ENCODE measurements at regions not wholly inside any gene's neighbourhood (a gene's known extent, or its start where the extent isn't known, plus 50 kb on each side); places are given as distances from the start of the nearest gene placed in this dataset.
A peak's percentile ranks its signal among the peaks of the same experiment; 100 is the strongest.
"Not testable (repeated sequence)": the region's sequence is repeated elsewhere in the genome, so short reads cannot be mapped to it uniquely, and the experiment has no call there.

DNA sequence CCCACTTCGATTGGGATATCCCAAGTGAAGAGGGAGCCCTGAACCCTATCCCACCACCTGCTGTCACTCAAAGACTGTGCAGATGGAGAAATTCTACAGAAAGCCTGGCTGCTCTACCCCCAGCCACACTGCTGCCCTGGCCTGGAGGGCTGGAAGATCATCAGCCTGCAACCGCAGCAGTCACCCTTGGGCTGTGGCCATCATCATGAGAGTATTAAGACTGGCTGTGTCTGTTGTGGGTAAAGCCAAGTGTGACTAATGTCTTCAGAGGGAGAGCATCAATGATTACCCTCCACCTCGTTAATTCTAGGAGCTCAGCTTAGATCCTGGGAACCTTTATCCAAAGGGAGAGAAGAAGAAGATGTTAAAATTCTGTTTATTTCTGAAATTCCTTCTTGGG, 221.5 kb downstream of the TFCP2L1 start:
- DNase-seq = no peak

- no peak for DNase-seq
These were observed 220.8 kb downstream of the TFCP2L1 start for GRCh38 chr2:121064186-121064585.

- DNase-seq = no peak
These were observed 219.8 kb downstream of the TFCP2L1 start for GRCh38 chr2:121065239-121065638.

DNA sequence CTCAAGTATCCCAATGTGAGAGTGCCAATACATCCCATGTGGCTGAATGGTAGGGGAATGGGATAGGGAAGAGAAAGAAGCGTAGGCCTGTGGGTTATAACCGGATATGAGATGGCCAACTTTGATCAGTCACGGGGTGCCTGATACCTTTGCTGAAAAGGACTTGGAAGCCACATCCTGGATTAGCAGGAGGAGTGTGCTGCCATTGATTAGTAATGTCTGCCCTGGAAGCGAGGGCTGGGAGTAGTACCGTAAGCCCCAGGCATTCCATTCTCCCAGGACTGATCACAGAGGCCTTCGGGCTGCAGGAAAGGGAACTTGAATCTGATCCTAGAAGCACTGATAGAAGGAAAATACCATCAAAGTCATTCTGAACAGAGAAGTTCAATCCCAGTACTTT, 218.5 kb downstream of the TFCP2L1 start:
- no peak for DNase-seq

DNA sequence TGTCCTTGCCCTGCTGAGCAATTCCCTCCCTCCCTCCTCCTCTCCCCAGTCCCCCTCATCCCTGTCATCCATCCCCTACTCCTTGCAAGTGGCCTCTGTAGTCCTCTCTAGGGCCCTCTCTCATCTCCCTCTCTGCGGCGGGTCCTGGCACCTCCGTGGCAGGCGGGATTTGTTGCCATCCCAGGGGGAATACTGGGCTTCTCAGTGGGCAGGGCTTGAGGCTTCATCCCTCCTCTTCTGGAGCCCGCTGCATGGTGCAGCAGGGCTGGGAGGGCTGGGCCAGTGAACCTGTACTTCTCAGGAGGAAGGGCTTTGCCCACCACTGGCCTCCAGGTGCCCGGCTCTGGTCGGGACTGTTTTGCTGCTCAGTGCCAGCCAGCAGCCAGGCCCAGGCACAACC, 216.2 kb downstream of the TFCP2L1 start:
- no peak for DNase-seq

- DNase-seq = no peak
These were observed 215.5 kb downstream of the TFCP2L1 start for GRCh38 chr2:121069434-121069969.

GRCh38 chr2:121070061-121070460, 214.9 kb downstream of the TFCP2L1 start:
- DNase-seq = not testable (repeated sequence)

- peak; percentile 69 for DNase-seq
These were observed 213.9 kb downstream of the TFCP2L1 start for GRCh38 chr2:121071034-121071504.

GRCh38 chr2:121072784-121073183, 212.2 kb downstream of the TFCP2L1 start:
- DNase-seq = no peak

DNA sequence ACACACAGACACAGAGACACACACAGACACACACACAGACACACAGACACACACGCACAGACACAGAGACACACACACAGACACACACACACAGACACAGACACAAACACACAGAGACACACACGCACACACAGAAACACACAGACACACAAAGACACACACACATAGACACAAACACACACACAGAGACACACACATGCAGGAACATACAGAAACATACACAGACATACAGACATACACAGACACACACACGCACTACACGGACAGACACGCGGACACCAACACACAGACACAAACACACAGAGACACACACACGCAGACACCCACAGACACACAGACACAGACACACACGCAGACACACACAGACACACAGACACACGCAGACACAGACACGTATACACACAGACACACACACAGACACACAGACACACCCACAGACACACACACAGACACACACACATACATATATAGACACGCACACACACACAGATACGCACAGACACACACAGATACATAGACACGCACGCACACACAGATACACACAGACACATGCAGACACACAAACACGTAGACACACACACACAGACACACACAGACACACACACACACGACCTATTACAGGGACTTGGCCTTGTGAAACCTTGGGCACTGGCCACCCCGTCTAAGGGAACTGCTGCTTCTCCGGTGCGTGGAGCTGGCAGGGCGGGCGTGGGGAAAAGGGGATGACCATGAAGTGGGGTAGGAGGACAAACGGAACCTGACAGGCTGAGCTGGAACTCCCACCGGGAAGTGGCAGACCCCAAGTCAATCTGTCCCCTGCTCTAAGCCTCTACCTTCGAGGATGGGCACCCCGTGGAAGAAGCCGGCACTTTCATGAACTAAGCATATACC, 211.4 kb downstream of the TFCP2L1 start:
- DNase-seq = no peak

DNA sequence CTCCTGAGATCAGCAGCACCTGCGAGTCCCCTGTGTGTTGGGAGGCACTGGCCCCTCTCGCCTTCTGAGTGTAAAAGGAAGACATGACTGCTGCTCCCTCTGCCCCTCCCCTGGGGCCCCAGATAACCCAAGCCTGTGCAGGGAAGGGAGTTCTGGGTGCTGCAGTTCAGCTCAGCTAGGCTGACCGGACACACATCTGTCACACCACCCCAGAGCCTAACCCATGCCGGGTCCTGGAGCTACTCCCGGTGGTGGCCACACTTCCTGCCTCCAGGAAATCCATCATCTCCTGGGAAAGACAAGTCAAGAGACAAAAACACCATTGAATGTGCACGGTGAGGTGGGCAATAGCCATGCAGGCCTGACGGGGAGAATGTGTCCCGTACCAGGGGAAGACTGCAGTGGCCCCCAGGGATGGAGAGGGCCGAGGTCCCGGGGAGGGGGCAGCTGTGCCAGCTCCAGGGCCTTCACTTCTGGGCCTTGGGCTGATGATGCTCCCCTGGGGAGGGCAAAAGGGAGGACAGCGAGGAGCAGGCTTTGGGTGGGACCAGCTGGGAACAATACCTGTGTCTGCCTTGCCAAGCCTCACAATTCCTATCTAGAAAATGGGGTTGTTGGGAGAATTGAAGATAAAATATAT, 210.6 kb downstream of the TFCP2L1 start:
- DNase-seq = peak; percentile 11

DNA sequence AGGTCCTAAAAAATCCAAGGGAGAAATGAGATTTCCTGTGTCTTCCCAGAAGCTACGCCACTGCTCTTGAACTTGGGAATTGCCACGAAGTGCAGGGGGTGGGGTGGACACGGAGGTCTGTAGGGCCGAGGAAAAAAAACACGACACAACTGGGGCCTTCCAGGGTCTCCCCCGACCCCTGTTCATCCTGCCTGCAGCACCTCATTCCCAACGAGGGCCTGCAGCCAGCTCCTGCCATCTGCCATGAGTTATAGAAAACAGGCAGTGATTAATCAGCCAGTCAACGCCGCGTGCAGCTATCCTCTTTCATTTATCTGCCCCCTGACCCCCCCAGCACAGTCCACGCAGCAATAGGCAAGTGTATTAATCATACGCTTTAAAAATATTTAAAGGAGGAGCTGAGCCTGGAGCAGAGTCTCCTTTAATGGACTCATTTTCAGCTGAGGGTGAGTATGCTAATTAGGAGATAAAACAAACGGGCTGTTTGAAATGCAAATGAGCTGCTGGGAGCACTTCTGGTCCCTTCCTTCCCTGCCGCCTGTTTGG, 209.9 kb downstream of the TFCP2L1 start:
- peak; percentile 63 for DNase-seq

DNA sequence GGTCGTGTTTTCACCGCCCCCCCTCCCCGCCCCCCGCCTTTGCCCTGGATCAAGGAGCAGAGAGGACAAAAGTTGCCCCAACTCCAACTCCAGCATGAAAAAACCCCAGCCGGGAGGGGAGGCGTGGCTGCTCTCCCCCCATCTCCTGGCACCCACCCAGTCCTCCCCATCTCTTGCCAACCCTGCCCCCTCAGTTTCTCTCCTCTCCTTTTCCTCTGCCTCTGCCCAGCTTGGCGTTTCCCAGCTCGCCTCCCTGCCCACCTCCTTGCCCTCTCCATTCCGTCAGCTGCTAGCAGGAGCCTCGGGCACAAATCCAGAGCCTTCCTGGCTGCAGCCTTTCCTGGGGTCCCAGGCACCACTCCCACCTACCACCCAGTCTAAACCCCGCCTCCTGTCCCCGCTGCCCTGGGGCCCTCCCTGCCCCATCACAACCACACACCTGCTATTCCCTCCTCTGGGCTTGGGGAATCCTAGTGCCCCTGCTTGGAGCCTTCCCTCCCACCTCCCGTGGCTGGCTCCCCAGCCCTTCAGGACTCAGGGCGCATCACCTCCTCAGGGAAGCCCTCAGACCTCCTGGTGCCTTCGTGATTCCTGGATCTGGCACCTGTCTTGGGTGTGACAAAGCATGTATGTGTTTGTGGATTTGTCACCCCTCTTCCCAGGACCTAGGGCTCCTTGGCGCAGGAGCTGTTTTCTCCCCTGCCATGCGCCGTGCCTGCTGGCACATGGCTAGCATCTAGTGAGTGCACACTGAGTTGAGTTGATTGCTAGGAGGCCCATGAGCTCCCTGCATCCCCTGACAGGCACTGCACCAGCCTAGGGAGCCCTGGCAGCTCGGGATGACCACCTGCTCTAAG, 209.1 kb downstream of the TFCP2L1 start:
- DNase-seq = no peak

DNA sequence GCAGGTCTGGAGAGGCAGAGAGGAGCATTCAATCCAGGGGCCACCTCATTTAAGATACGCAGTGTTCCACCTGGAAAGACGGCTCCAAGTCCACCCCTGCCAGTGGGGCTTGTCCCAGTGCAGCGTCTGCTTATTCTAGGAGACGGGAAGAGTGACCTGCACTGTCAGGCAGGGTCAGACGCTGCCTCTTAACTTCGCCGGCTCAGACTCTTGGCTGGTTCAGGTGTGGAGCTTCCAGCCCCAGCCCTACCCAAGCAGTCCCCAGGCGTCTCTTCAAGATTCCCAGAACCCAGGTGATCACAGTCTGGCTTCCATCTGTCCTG, 208.5 kb downstream of the TFCP2L1 start:
- no peak for DNase-seq

DNA sequence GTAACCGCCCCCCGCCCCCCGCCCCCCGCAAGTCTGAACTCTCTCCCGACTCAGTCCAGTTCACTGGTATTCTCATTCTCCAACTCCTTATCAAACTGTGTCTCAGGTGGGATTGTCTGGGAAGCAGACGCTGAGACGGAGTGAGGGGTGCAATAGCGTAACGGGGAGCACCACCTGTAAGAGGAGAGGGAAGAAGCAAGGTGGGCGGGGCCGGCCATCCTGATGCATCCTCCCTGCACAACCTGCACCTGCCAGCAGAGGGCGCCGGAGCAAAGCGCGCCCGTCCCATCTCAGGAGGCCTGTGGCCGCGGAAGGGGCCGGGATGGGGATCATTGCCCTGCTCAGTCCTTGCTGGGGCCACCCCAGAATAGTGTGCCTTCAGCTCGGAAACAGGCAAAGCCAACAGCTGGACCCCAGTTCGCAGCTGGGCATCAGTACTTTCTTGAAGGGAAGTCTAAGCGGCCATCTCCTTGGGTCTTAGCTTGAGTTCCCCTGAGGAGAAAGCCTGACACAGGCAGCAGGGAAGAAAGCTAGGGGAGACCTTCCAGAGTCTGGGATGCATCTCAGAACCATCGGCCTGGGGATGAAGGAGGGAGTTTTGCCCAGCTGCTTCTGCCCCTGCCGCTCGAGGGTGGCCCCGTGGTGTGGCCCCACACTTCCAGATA, 208.0 kb downstream of the TFCP2L1 start:
- DNase-seq = peak; percentile 80

DNA sequence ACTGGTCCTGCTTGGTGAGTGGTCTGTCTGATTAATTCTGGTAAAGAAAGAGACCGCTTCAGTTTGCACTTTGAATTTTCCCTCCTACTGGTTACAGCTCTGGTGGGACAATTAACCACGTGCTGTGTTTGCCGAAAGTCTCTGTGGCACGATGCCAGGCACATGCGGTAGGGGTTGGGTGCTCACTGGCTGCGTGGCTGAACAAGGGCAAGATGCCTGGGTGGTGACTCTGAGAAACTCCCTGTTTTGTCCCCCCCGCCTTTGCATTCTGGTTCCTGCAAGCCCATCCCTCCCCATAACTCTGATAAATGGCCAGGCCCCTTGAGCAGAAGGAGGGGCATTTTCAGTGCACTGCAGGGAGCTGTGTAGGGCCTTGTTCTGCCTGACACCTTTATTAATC, 206.1 kb downstream of the TFCP2L1 start:
- DNase-seq = no peak

DNA sequence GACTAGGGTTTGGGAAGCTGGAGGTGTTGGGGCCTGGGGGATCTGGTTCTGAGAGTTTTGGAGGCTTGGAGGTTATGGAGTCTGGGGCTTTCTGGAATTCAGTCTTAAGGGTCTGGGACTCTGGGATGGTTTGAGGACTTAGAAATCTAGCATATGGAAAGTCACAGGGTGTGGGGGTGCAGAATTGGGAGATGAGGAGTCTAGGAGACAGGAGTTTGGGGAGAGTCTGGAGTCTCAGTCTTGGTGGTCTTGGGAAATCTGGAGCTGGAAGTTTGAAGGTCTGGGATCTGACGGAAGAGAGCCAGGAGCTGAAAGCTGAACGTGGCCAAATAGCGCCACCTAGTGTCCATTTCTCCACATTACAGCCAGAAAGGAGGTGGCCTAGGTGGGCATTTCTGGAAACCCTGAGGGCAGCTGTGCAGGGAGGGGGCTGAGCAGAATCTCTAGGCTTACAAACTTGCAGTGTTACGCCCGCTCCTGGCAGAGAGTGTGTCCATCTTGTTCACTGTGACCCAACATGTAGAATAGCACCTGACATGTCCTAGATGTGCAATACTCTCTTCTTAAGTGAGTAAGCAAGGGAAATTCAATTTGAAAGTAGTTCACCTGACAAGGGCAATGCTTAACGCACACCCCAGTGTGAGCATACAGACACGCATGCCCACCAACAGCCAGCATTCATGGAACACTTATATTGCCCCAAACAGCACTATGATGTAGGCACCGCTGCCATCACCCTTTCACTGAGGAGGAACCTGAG, 204.8 kb downstream of the TFCP2L1 start:
- DNase-seq = peak; percentile 59

DNA sequence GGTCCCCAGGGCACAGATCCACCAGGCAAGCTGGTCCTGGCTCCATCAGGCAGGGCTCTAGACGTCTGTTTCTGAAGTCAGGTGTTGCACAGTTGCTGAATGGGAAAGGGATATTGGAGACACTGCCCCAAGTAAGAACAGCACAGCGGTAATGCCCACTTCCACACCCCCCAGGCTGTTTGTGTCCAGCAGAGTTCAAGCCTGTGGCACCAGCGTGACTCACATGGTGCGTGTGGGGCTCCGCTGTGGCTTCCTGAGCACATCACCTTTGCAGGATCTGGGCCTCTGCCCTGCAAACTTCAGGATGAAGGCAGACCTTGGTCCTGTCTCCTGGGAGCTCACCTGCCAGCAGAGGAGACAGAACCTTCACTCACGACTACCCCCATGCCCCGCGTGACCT, 203.3 kb downstream of the TFCP2L1 start:
- no peak for DNase-seq

DNA sequence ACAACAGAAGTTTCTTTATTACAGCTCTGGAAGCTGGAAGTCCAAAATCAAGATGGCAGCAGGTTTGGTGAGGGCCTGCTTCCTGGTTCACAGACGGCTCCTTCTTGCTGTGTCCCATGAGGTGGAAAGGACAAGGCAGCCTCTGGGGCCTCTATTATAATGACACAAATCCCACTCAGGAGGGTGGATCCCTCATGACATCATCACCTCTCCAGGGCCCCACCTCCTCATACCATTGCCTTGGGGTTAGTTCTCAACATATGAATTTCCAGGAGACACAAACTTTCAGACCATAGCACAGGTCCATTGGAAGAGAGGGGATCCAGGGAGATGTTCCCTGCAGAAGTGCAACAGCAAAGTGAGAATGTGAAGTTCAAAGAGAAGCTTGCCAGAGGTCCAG, 202.8 kb downstream of the TFCP2L1 start:
- DNase-seq = no peak

GRCh38 chr2:121084130-121084680, 200.8 kb downstream of the TFCP2L1 start:
- DNase-seq = no peak

DNA sequence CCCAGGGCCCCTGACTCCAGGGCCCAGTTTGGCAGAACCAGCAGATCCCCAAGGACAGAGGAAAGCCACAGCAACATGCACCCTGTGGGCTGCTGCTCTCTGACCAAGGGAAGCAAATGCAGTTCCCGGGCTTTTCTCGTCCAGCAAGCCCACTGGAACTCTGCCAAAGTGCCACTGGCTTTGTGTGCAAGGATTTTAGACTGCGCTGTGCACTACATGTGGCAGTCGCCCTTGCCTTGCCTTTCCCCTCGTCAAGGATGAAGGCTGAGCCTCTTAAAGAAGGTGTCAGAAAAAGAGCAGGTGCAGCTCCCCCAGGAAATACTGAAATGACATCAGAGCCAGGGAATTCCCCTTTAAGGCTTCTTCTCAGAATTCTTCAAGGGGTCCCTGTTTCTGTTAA, 199.2 kb downstream of the TFCP2L1 start:
- no peak for DNase-seq

Measured in activated CD4-positive, alpha-beta T cell treated with anti-CD3 and anti-CD28 coated beads, Interleukin-2, Interleukin-6, amounts not matched to agents 100 ng/mL and 50 ng/mL, durations not matched to agents 16 hours and 8 hours (primary cell).